ENCODE measurements at regions not wholly inside any gene's neighbourhood (a gene's known extent, or its start where the extent isn't known, plus 50 kb on each side); places are given as distances from the start of the nearest gene placed in this dataset.

DNA sequence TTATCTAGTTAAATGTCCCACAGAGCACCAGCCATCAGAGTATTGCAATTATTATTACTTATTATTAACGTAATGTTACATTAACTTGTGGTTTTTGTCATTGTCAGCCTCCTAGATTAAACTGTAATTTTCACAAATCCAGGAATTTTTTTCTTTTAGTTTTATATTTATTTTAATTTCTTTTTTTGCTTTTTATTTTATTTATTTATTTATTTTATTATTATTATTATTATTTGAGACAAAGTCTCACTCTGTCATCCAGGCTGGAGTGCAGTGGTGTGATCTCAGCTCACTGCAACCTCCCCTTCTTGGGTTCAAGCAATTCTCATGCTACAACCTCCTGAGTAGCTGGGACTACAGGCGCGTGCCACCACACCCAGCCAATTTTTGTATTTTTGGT is 202.9 kb upstream of the LUZP2 start:
- no peaks in the 10 kb centered on the region for H3K4me1 ChIP-seq (ENCODE audit: control insufficient read depth, extremely low read depth, insufficient read depth, low read length)
- TF ChIP-seq, protein P1, sequence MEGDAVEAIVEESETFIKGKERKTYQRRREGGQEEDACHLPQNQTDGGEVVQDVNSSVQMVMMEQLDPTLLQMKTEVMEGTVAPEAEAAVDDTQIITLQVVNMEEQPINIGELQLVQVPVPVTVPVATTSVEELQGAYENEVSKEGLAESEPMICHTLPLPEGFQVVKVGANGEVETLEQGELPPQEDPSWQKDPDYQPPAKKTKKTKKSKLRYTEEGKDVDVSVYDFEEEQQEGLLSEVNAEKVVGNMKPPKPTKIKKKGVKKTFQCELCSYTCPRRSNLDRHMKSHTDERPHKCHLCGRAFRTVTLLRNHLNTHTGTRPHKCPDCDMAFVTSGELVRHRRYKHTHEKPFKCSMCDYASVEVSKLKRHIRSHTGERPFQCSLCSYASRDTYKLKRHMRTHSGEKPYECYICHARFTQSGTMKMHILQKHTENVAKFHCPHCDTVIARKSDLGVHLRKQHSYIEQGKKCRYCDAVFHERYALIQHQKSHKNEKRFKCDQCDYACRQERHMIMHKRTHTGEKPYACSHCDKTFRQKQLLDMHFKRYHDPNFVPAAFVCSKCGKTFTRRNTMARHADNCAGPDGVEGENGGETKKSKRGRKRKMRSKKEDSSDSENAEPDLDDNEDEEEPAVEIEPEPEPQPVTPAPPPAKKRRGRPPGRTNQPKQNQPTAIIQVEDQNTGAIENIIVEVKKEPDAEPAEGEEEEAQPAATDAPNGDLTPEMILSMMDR (optimal IDR thresholded peaks at IDR 0.05 in 1 of 3, IDR thresholded peaks at IDR 0.05 in 1 of 3, conservative IDR thresholded peaks at IDR 0.05 in 1 of 3; ENCODE audit: extremely low read depth in 1 of 3, insufficient read depth in 2 of 3, low read length in 3 of 3), result no peak
- no peak for TF ChIP-seq EZH2 (IDR thresholded peaks at IDR 0.05; ENCODE audit: low read length)
- H4K20me1 ChIP-seq (ENCODE audit: control insufficient read depth, extremely low read depth, insufficient read depth, low read length), result no peaks in the 10 kb centered on the region
- no peak overlapping the region for H3K4me3 ChIP-seq (ENCODE audit: control insufficient read depth in 2 of 3, extremely low read depth in 1 of 3, insufficient read depth in 2 of 3, low read depth in 1 of 3, low read length in 3 of 3)
- no peaks in the 10 kb centered on the region for H3K36me3 ChIP-seq (ENCODE audit: control insufficient read depth in 2 of 2, extremely low read depth in 1 of 2, insufficient read depth in 2 of 2, low read length in 2 of 2)
- FAIRE-seq, result no peak
- dilution Hi-C loops (cut with MboI; ENCODE audit: extremely low pct_ligation_motif_present, low sequenced_read_pairs), result no loop called here
- H3K9me3 ChIP-seq (ENCODE audit: control insufficient read depth, low read depth, low read length), result no peaks in the 10 kb centered on the region
- H3K79me2 ChIP-seq (ENCODE audit: control insufficient read depth, insufficient read depth, low read length), result no peaks in the 10 kb centered on the region
- no peaks in the 10 kb centered on the region for H3K27me3 ChIP-seq (ENCODE audit: control insufficient read depth, extremely low read depth, insufficient read depth, low read length)
- H3K9me1 ChIP-seq (ENCODE audit: control insufficient read depth, extremely low read depth, insufficient read depth, low read length), result no peaks in the 10 kb centered on the region
- H3K9ac ChIP-seq (ENCODE audit: control insufficient read depth, extremely low read depth, insufficient read depth, low read length), result no peak overlapping the region
- DNase-seq (ENCODE audit: low read depth, low spot score), result no peak
- H3K27ac ChIP-seq (ENCODE audit: control insufficient read depth, insufficient read depth, low read length), result no peak overlapping the region
- no peak overlapping the region for H3K4me2 ChIP-seq (ENCODE audit: control insufficient read depth, extremely low read depth, insufficient read depth, low read depth, low read length)
- no peak overlapping the region for H2AFZ ChIP-seq (ENCODE audit: control insufficient read depth, low read length)

DNA sequence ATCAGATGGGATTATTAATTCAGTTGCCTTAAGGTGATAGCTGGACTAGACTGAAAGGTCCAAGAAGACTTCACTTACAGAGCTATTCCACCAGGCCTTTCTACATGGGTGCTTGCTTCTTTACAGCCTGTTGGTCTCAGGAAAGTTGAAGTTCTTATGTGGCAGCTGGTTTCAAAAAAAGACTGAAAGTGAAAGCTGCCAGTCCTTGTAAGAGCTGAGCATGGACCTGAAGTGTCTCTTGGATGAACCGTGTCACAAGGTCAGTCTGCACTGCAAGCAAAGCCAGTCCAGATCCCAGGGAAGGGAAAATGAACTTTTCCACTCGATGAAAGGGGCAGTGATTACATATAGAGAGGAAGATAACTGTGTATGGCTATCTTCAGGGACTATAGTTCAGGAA is 201.5 kb upstream of the LUZP2 start:
- Histone ChIP-seq H3K79me2 (ENCODE audit: control insufficient read depth, insufficient read depth, low read length) (no peaks in the 10 kb centered on the region), H4K20me1 (ENCODE audit: control insufficient read depth, extremely low read depth, insufficient read depth, low read length) (no peaks in the 10 kb centered on the region), H3K9ac (ENCODE audit: control insufficient read depth, extremely low read depth, insufficient read depth, low read length) (no peak overlapping the region), H2AFZ (ENCODE audit: control insufficient read depth, low read length) (no peak overlapping the region), H3K4me3 (ENCODE audit: control insufficient read depth in 2 of 3, extremely low read depth in 1 of 3, insufficient read depth in 2 of 3, low read depth in 1 of 3, low read length in 3 of 3) (no peak overlapping the region), H3K9me1 (ENCODE audit: control insufficient read depth, extremely low read depth, insufficient read depth, low read length) (no peaks in the 10 kb centered on the region), H3K27me3 (ENCODE audit: control insufficient read depth, extremely low read depth, insufficient read depth, low read length) (no peaks in the 10 kb centered on the region), H3K4me2 (ENCODE audit: control insufficient read depth, extremely low read depth, insufficient read depth, low read depth, low read length) (no peak overlapping the region), H3K27ac (ENCODE audit: control insufficient read depth, insufficient read depth, low read length) (no peak overlapping the region), H3K9me3 (ENCODE audit: control insufficient read depth, low read depth, low read length) (no peaks in the 10 kb centered on the region), H3K36me3 (ENCODE audit: control insufficient read depth in 2 of 2, extremely low read depth in 1 of 2, insufficient read depth in 2 of 2, low read length in 2 of 2) (no peaks in the 10 kb centered on the region), H3K4me1 (ENCODE audit: control insufficient read depth, extremely low read depth, insufficient read depth, low read length) (no peaks in the 10 kb centered on the region)
- FAIRE-seq, result no peak
- dilution Hi-C loops (cut with MboI; ENCODE audit: extremely low pct_ligation_motif_present, low sequenced_read_pairs), result no loop called here
- DNase-seq (ENCODE audit: low read depth, low spot score), result no peak
- TF ChIP-seq, protein P1 (optimal IDR thresholded peaks at IDR 0.05 in 1 of 3, IDR thresholded peaks at IDR 0.05 in 1 of 3, conservative IDR thresholded peaks at IDR 0.05 in 1 of 3; ENCODE audit: extremely low read depth in 1 of 3, insufficient read depth in 2 of 3, low read length in 3 of 3), result no peak
- TF ChIP-seq EZH2 (IDR thresholded peaks at IDR 0.05; ENCODE audit: low read length), result no peak
